HG03521 (cell line): ENCODE measurements at regions not wholly inside any gene's neighbourhood (a gene's known extent, or its start where the extent isn't known, plus 50 kb on each side); places are given as distances from the start of the nearest gene placed in this dataset.

Experiments
- ATAC-seq: cut with Tn5 transposase; IDR thresholded peaks from one replicate; pipeline ENCODE4 v1.9.1; 2021; ENCODE audit warnings: mild to moderate bottlenecking, moderate library complexity; ENCODE audit not compliant: unreplicated experiment

DNA sequence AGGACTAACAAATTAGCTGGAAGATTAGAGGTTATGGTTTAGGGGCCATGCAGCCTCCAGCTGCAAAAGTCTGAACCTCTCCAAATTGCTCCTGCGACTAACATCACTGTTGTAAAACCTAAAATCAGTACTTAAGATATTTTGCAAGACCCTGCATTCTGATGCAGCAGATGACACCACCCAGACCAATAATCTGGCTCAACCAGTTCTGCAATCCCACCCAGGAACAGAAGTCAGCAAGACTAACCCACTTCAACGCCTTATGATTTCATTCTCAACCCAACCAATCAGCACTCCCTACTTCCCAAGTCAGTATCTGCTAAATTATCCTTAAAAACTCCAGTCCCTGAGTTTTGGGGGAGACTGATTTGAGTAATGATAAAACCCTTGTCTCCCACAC is 250.8 kb upstream of the MBL2 start:
- no peak for ATAC-seq

DNA sequence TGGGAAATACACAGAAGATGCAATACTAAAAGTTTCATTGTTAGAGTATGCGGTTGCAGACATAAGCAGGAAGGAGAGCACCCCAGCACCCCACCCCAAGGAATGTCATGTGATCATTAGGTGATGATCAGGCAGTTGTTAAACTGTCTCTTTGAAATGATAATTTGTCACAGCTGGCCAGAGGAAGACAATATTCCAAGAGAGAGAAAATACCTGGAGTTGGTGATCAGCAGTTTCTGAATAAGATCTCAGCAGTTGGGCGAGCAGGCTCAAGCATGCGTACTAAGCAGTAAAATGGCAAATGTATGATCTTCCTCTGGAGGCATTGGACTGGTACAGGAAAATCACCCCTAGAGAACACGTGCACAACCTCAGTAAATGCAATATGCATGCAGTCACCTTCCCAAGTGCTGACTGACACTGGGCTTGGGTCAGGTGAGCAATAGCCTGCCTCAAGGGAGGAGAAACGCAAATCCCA is 250.1 kb upstream of the MBL2 start:
- no peak for ATAC-seq

DNA sequence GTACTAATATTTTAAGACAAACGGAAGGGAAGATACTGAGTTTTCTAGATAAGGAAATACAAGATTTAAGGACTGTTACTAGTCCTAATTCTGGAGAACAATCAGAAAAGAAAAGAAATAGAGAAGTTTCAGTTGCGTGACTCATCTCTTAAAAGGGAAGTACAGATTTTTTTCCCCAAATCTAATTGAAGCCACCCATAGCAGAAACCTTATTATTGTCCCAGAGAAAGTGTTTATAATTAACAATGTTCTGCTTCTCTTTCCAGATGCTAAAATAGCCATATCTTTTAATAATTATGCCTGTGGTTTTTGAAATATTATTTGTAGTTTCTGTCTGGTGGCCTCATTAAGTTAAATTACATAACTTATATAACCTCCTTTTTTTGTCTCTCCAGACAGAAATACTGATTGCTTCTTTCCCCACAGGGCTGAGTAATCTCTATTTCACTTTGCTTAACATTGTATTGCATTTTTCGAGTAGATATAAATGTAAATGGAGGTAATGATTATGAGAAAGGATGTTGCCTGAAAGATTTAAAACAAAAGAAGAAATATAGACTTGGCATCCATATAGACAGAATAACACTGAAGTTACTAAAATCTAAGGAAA is 240.7 kb upstream of the MBL2 start:
- ATAC-seq: no peak

DNA sequence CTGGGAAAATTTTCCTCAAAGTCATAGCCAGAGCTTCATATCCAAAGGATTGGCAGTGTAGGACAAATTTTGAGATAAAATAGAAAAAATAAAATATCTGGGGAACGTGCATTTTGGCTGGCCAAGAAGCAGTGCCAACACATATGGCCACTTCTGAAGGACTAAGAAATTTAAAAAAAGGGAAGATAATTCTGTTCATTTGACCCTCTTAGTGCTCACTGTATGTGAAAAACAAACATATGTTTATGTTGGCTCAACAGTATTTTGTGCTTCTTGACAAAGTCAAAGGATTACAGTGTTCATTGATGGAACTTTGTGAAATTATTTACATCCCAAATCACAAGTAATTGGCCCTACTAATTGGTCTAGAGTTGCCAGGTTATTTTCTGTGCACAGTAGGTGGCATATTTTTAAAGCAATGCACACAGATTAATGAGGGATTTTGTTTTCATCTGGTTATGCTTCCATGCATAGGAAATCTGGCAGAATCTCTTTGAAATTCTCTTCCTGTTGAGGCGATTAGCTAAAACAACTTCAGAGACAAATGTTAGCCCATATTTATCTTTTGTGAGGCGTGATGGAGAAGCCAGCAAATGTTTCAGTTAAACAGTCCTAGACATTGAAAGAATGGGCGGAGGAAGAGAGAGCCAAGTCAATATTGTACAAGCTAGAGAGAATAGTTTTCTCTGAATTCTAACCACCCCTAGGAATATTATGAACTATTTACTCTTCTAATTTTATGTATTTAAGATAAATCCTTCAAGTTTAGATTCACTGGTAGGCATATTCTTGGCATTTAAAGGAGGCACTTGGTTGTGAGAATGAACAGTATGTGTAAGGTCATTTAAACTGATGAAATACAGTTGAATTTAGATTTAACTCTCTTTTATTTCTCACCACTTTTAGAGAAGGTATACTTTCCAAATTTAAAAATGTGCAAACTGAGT is 237.7 kb upstream of the MBL2 start:
- no peak for ATAC-seq

DNA sequence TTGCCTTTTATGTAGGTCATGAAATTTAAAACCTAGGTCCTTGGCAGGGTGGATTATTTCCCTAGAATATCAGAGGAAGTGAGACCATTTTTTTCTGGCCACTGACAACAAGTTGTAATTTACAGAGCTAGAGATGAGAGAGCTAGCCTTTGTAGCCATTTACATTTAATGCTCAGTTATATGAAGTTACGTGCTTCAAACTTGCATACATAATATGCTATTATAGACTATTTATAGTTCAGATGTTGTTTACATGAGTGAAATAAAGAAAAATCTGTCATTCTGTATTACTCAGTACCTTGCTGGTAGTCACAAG is 234.9 kb upstream of the MBL2 start:
- ATAC-seq: no peak

DNA sequence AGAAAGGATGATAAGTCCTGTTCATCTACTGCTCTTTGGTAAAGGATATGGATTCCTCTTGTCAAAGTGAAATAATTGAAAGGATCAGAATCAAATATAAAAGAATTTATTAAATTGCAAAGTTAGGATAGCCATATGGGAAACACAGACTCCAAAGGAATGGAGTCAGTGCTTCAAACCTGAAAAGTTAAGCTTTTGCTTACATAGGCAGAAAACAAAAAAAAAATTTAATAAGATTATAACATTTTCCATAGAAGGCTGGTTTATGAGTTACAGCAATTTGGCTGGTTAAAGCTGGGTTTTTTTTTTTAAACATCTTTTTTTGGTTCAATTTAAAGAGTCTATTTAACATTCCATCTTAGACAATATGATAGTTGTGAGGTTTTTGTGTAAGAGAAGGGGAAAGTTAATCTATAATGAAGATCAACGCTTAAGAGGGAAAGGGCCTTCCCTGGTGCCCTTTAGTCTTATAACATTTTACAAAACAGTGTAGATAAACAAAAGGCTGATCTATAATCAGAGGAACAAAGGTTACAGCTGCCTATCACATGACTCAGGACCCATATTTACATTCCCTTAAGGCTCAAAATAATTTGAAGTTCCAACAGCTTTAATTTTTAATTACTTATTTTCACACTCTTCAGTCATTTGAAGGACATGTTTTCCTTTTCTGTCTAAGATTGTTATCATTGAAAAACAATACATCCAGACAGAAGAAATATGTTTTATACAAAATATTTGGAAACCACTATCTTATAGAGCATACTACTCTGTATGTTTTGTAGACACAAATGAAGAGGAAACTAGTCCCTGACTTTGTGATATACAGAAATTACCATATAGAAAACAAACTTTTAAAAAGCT is 234.3 kb upstream of the MBL2 start:
- ATAC-seq: no peak

DNA sequence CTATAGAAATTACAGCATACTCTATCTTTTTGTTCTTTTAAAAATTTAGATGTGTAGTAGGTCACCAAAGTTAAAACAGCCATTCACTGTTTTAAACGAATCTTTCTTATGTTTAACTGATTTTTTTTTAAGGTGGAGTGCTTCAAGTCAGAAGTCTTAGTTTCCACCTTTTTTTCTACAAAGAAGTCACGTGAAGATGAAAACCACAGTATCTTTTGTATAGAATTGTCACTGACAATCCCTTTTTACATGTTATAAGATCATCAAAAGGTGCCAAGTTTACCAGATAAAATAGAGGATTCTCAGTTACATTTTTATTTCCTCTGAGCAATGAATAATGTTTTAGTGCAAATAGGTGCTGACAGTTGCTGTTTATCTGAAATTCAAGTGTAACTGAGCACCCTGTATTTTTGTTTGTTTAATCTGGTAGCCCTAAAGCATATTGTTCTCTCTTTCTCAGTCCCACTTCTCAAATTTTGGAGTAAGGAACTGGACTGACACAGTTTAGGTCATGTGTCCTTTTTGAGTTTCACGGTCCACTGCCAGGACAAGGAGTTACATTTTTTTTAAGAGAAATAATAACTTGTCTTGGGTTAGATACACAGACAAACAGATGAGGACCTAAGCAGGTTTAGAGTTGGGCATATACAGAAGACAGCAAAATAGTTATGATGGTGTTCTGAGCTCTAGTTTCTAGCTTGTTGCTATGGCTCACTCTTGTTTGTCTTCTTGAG is 233.2 kb upstream of the MBL2 start:
- ATAC-seq: no peak

DNA sequence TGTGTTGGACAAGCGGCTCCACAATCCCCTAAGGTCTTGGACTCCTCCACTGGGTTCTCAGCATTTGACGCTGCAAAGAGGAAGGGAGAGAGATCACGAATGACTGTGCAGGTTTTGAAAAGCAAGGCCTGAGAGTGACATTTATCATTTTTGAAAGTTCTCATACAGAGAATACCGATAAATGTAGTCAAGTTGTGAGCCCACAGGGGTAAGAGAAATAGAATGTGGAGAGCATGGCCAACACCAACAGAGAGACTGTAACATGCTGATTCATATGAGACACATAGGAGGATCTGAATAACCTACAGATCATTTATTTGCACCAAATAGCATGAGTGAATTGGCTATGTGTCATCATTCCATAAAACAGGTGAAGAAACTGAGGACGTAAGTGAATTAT is 230.5 kb upstream of the MBL2 start:
- ATAC-seq: no peak

DNA sequence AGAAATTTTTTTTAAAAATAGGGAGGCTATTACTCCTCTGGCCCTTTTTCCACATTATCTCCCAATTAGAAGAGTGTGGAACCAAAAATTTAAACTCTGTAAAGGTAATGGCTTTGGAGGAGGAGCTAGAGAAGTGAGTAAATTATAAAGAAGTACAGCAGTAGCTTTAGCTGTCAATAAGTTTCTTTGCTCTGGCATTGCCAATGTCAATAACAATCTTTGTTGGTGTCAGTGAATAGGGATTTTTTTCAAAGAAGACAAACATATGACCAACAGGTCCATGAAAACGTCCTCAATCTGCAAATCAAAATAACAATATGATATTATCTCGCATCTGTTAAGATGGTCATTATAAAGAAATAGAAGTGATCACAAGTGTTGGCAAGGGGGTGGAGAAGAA is 227.1 kb upstream of the MBL2 start:
- no peak for ATAC-seq

DNA sequence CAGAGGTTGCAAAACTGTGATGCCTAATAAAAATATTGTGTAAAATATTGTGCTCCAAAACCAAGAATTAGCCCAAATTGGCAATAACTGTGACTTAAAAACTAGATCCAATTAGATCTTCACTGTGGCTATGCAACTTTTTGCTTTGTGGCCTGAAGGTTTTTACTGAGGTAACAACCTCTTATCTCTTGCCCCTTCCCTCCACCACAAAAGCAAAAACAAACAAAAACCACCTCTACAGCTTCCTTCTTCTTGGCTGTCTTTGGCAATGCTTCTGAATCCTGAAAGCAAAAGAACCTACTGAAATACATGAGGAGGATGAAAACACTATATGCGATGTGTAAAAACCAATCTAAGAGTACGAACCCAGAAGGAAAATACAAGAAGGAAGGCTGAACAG is 226.7 kb upstream of the MBL2 start:
- ATAC-seq: no peak

DNA sequence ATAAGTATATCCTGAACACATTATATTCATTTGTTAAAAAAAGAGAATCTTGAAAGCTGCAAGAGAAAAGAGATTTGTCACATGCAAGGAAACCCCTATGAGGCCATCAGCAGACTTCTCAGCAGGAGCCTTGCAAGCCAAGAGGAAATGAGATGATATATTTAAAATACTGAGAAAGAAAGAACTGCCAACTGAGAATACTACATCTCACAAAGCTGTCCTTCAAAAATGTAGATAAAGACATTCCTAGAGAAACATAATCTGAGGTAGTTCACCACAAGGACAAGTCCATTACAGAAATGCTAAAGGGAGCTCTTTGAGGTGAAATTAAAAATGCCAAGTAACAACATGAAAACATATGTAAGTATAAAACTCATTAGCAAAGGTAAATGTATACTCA is 224.4 kb upstream of the MBL2 start:
- no peak for ATAC-seq

DNA sequence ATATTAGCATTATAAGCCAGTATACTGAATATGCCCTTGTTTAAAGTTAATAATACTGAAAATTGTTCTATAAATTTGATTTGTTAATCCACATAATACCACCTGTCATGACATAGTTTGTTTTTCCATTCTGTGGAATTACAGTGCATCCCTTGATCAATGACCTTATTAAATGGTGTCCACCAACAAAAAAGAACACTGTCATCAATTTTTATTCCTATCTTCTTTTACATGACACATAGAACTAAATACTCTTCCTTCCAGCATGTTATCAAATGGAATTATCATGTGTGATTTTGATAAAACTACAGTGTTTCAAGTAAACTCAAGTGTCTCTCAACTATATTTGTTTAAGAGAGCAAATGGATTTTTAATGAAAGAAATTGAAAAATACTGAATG is 221.8 kb upstream of the MBL2 start:
- no peak for ATAC-seq

DNA sequence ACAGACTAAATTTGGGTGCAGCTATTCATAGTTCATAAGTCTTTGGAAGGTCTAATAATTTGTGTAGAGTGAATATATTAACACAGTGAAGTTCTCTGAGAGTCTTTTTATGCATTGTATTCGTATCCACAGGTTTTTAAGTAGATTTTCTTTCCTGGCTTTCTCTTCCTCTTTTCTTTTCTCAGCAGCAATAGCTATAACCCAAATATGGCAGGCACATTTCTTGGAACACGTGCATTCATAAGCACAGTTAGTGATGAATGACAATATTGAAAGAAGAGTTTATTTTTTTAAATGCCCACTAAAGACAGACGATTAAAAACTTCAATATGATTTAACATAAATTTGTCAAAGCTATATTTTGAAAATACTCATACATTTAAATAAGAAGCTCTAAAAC is 220.5 kb upstream of the MBL2 start:
- no peak for ATAC-seq

DNA sequence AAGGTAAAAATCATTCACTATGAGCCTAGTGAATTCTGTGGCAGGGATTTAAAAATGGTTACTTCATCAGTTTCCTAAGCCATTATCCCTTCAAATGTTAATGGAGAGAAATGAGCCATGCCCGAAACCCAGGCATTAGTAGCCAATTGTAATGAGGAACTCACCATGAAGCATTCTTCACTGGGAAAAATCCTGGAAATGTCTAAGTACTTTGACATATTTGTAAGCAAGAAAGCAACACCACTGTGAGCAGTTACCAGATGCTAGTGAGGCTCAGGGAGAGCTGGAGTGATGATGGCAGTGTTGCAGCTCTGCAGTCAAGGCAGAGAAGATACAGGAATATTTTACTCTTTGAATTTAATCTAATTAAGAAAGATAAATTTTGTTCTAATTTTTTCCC is 220.0 kb upstream of the MBL2 start:
- no peak for ATAC-seq

DNA sequence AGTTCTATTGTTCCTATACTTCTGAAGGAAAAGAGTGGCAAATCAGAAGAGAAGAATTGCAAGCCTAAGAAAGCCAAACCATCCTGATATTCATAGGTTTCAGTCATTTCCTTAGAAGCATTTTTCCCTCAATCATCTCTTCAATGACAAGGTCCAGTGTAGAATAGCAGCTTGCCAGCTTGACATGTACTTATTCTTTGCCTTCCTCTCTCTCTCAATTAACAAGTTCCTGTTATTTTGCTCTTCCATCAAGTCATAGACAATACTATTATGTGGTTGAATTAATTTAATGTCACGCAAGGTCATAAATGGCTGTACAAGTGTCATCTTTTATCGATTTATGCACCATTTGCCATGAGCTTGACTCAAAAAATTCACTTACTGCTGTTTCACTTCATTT is 216.3 kb upstream of the MBL2 start:
- no peak for ATAC-seq

DNA sequence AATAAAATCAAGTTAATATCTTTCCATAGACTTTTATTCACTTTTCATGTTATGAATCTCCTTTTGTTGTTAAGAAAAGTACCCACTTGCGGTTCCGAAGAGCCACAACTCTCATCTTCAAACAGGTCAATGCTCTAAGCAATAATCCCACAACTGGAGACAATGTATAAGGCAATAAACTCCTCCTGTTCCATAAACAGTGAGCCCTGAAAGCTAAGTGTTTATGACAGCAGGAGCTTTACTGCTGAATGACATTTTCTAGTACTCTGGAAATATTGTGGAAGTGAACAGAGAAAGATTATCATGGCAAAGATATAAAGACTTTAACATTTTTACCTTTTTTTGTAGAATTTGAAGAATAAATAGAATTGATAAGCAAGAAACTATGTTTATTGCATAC is 213.5 kb upstream of the MBL2 start:
- ATAC-seq: no peak

DNA sequence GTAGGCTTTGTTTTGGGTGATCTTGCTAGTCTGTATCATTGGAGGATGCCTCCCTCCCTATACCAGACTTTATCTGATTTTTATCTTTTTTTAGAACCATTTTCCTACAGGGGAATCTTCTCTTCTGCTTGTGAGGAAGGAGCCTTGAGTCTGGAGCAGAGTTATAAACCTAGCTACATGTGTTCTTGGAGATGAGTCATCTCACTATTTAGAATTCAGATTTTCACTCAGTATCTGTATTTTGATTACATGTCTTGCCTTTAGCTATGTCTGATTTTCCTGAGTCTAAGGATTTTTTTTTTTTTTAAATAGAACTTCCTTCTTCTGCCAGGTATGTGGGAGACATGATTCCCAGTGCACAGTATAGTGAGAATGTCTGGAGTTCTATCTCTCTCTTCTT is 211.6 kb upstream of the MBL2 start:
- no peak for ATAC-seq

DNA sequence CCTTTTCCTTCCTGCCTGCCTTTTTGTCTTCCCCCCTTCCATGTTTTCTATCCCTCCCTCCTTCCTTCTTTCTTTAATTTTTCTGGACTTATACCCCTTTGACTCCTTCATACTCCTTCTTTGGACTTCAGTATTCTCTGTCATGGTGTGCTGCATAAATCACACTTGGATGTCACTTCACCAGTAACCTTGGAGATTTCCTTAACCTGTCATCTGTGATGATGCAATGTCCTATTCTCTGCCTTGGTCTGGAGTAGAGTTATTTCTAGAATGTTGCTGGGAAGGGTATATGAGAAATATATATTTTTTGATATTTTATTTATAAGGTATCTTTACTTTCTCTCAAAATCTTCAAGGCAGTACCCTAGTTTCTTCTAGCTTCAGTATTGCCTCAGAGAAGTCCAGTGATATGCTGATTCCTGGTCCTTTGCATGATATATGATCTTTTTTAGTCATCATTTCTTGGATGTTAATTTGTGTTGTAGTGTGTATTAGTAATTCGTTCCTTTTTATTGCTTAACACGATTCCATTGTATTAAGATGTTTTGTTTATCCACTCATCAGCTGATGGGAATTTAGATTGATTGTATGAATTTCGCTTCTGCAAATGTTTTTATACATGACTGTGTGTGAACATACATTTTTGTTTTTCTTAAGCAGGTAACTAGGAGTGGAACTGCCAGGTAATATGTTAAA is 206.9 kb upstream of the MBL2 start:
- no peak for ATAC-seq

DNA sequence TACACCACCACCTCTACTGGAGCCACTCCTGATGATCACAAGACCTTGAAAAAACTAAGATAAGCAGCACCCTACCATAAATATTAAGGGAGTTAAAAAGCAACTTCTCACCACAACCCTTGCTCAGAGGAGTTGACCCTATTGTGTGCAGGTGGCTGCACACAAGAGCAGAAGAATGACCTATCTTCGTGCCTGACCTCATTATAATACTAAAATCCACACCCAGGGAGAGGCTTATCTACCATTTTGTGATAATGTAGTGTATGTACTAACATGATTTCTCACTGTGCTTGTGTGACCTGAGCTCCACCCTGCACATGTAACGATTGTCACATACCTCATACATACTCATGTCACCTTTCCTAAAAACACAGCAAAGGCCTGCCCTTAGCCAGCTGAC is 205.0 kb upstream of the MBL2 start:
- ATAC-seq: no peak
